ENCODE measurements at regions not wholly inside any gene's neighbourhood (a gene's known extent, or its start where the extent isn't known, plus 50 kb on each side); places are given as distances from the start of the nearest gene placed in this dataset.

GRCh38 chr13:74561155-74561554 lies 427.0 kb upstream of the KLF12 start:
- Mint-ChIP-seq H3K9me3 (no peaks in the 10 kb centered on the region), H3K4me3 (no peak overlapping the region), H3K36me3 (no peaks in the 10 kb centered on the region), H3K27ac (no peak overlapping the region), H3K4me1 (peaks cover 13% of the 10 kb centered on the region), H3K27me3 (ENCODE audit: low read depth) (no peaks in the 10 kb centered on the region)
- DNase-seq (ENCODE audit: low spot score) (no peak), ATAC-seq (no peak; the same call in 1 of the 2 replicates)
- TF ChIP-seq FOXK1 (CRISPR knock-in tag; IDR thresholded peaks at IDR 0.05) (no peak), E2F4 (CRISPR knock-in tag; IDR thresholded peaks at IDR 0.05; ENCODE audit: borderline replicate concordance, low read depth) (no peak), STAT6 (CRISPR knock-in tag; conservative IDR thresholded peaks at IDR 0.05; ENCODE audit: low read depth) (no peak), ATF1 (CRISPR knock-in tag; IDR thresholded peaks at IDR 0.05) (no peak), ZNF232 (CRISPR knock-in tag; IDR thresholded peaks at IDR 0.05) (no peak), CDX4 (CRISPR knock-in tag; IDR thresholded peaks at IDR 0.05; ENCODE audit: borderline replicate concordance) (no peak), USF1 (CRISPR knock-in tag; IDR thresholded peaks at IDR 0.05) (no peak), ERG (CRISPR knock-in tag; IDR thresholded peaks at IDR 0.05) (no peak), MYBL2 (CRISPR knock-in tag; IDR thresholded peaks at IDR 0.05) (no peak), OVOL2 (CRISPR knock-in tag; IDR thresholded peaks at IDR 0.05; ENCODE audit: borderline replicate concordance) (no peak), ZSCAN18 (CRISPR knock-in tag; IDR thresholded peaks at IDR 0.05) (no peak)
- CTCF ChIA-PET, result no interaction called here
- POLR2A ChIA-PET, result no interaction called here

- Mint-ChIP-seq H3K4me1 (peaks cover 13% of the 10 kb centered on the region), H3K4me3 (no peak overlapping the region), H3K27me3 (ENCODE audit: low read depth) (no peaks in the 10 kb centered on the region), H3K36me3 (no peaks in the 10 kb centered on the region), H3K9me3 (no peaks in the 10 kb centered on the region), H3K27ac (no peak overlapping the region)
- ChIA-PET CTCF (no interaction called here), POLR2A (no interaction called here)
- DNase-seq (ENCODE audit: low spot score), result no peak
- ATAC-seq, result no peak
- no peak for TF ChIP-seq RORB (CRISPR knock-in tag; IDR thresholded peaks at IDR 0.05)
- no peak for TF ChIP-seq CBFB (CRISPR knock-in tag; IDR thresholded peaks at IDR 0.05; ENCODE audit: low read depth)
- TF ChIP-seq ZNF512 (CRISPR knock-in tag; IDR thresholded peaks at IDR 0.05; ENCODE audit: borderline replicate concordance), result no peak
These were observed 426.1 kb upstream of the KLF12 start for GRCh38 chr13:74560325-74560724.

Measured in WTC11 (cell line).